Tibial artery (tissue), 4 donors: ENCODE measurements at regions not wholly inside any gene's neighbourhood (a gene's known extent, or its start where the extent isn't known, plus 50 kb on each side); places are given as distances from the start of the nearest gene placed in this dataset.

ENCODE experiments used
- DNase-seq, 2 donors: peaks; one replicate each; pipeline ENCODE4 v3.0.0-alpha.2; 2019
- H3K27ac ChIP-seq, 2 donors: fragments of 200-600 bp; sonication (generic) in 1 of 2; 1 replicate in 1 of 2; 2 replicates in 1 of 2; pipeline ENCODE4 v1.5.1; 2018 to 2019; ENCODE audit warnings: mild to moderate bottlenecking in 1 of 2
- H3K27me3 ChIP-seq, 2 donors: fragments of 200-600 bp; sonication (generic) in 1 of 2; one replicate each; pipeline versions ENCODE4 v1.5.1 to v1.6.0; 2016 to 2019
- H3K36me3 ChIP-seq, 3 donors: fragments of 200-600 bp; sonication (generic) in 2 of 3; one replicate each; pipeline ENCODE4 v1.5.1; 2016 to 2019; ENCODE audit warnings: mild to moderate bottlenecking in 2 of 3
- H3K4me1 ChIP-seq, 4 donors: fragments of 200-600 bp; sonication (generic) in 2 of 4; 1 replicate in 3 of 4; 2 replicates in 1 of 4; pipeline ENCODE4 v1.5.1; 2016 to 2019
- H3K4me3 ChIP-seq, 2 donors: fragments of 200-600 bp; sonication (generic) in 1 of 2; 1 replicate in 1 of 2; 2 replicates in 1 of 2; pipeline ENCODE4 v1.5.1; 2018 to 2019; ENCODE audit warnings: mild to moderate bottlenecking in 2 of 2
- H3K9me3 ChIP-seq, 3 donors: fragments of 200-600 bp; sonication (generic) in 1 of 3; one replicate each; pipeline ENCODE4 v1.5.1; 2016 to 2019
- CTCF ChIP-seq, 2 experiments: fragments of 200-600 bp in 1 of 2; fragments of 450-650 bp in 1 of 2; IDR thresholded peaks; one replicate each; pipeline ENCODE4 v1.5.1; 2017 to 2019; ENCODE audit warnings: antibody characterized with exemption in 2 of 2, mild to moderate bottlenecking in 1 of 2, moderate library complexity in 1 of 2
- intact Hi-C: fragments of 100-400 bp; cut with DNase I; formaldehyde crosslinking; loops from one replicate; pipeline ENCODE4 v1.15.0; 2023; ENCODE audit warnings: low total_unique reads

DNA sequence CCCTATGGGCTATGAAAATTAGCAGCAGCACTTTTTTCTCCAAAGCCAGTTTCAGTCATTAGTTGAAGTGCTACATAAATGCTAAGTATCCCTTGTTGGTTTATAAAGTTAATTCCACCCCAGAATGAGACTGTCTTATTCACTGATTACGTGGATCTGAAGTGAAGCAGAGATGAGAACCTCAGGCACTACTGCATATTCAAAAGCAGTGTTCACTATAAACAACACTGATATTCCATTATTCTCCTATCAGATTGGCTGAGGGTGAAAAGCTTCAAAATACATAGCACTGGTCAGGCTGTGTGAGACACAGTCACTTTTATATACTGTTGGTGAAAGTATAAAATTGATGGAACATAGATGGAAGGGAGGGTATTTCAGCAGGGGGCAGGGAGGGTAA, 395.7 kb upstream of the RARB start:
- no peak for TF ChIP-seq CTCF (IDR thresholded peaks at IDR 0.05)
- no peaks in the 10 kb centered on the region for H3K27me3 ChIP-seq
- H3K4me1 ChIP-seq = peaks cover 0 to 23% (median 9%) of the 10 kb centered on the region in 4 donors
- H3K27ac ChIP-seq = no peak overlapping the region
- H3K4me3 ChIP-seq = no peak overlapping the region
- intact Hi-C loops = loop anchor here (10.0 kb wide), 1 partner anchor 542 kb away; no protein-coding TSS in a partner anchor
- H3K9me3 ChIP-seq = no peaks in the 10 kb centered on the region
- DNase-seq = no peak
- no peaks in the 10 kb centered on the region for H3K36me3 ChIP-seq

DNA sequence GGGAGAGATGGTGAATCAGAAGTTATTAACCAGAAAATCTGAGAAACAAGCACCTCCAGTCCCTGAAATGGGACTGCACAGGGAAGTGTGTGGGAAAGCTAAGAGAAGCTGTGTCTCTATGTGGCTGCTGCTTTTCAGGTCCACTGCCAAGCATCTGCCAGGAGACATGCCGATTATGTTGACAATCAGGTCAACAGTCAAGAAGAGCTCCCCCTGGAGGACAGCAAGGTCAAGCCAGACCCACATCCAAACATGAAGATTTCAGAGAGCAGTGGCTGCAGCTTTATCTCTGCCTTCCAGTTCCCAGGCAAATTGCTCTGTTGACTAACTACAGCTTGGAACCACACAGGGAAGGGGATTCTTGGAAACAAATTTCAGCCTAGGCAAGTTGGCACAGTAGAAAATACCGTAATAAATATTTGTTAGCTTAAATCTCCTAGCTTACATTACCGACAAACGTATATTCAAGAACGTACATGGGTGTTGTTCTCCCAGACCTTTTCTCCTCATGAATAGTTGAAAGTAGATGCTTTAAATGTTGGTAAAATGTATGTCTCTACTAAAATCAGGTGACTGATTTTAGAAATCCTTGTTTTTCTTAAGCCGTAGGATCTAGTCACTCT, 394.5 kb upstream of the RARB start:
- Histone ChIP-seq H3K27ac (no peak overlapping the region), H3K4me1 (peaks cover 0 to 35% (median 21%) of the 10 kb centered on the region in 4 donors), H3K27me3 (no peaks in the 10 kb centered on the region), H3K9me3 (no peaks in the 10 kb centered on the region), H3K36me3 (no peaks in the 10 kb centered on the region), H3K4me3 (no peak overlapping the region)
- intact Hi-C loops = loop anchor here (10.0 kb wide), 1 partner anchor 541 kb away; no protein-coding TSS in a partner anchor
- DNase-seq = peak in 1 of 2 donors; percentile 29
- TF ChIP-seq CTCF (IDR thresholded peaks at IDR 0.05) = peak in 1 of 2 experiments; percentile 32

DNA sequence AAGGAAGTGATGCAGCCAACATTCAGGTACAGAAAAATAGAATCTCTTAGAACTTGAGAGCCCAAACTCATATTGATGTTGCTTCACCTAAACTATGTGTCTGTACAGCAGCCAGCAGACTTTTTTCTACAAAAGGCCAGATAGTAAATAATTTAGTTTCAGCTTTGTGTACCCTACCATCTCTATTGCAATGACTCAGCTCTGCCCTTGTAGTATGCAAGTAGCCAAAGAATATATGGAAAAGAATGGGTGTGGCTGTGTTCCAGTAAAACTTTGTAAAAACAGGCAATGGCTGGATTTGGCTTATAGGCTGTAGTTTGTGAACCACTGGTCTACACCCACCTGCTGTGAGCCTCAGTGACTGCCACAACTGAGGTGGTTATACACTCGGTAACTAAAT, 392.5 kb upstream of the RARB start:
- Histone ChIP-seq H3K9me3 (no peaks in the 10 kb centered on the region), H3K27ac (peak overlapping the region; percentile 19 to 53), H3K27me3 (no peaks in the 10 kb centered on the region), H3K36me3 (no peaks in the 10 kb centered on the region), H3K4me1 (peaks cover 0 to 43% (median 24%) of the 10 kb centered on the region in 4 donors), H3K4me3 (no peak overlapping the region)
- intact Hi-C loops = loop anchor here (10.0 kb wide), 1 partner anchor 539 kb away; no protein-coding TSS in a partner anchor
- TF ChIP-seq CTCF (IDR thresholded peaks at IDR 0.05) = no peak
- no peak for DNase-seq

GRCh38 chr3:25036633-25037032, 391.4 kb upstream of the RARB start:
- Histone ChIP-seq H3K27ac (peak overlapping the region; percentile 51 to 53), H3K4me3 (no peak overlapping the region), H3K36me3 (no peaks in the 10 kb centered on the region), H3K9me3 (no peaks in the 10 kb centered on the region), H3K4me1 (peaks cover 0 to 43% (median 24%) of the 10 kb centered on the region in 4 donors), H3K27me3 (no peaks in the 10 kb centered on the region)
- no peak for DNase-seq
- no peak for TF ChIP-seq CTCF (IDR thresholded peaks at IDR 0.05)
- intact Hi-C loops = loop anchor here (10.0 kb wide), 1 partner anchor 538 kb away; no protein-coding TSS in a partner anchor

- peaks cover 0 to 43% (median 24%) of the 10 kb centered on the region in 4 donors for H3K4me1 ChIP-seq
- peak overlapping the region; percentile 51 to 53 for H3K27ac ChIP-seq
- H3K27me3 ChIP-seq = no peaks in the 10 kb centered on the region
- no peak for DNase-seq
- intact Hi-C loops = loop anchor here (10.0 kb wide), 1 partner anchor 538 kb away; no protein-coding TSS in a partner anchor
- no peak overlapping the region for H3K4me3 ChIP-seq
- H3K36me3 ChIP-seq = no peaks in the 10 kb centered on the region
- H3K9me3 ChIP-seq = no peaks in the 10 kb centered on the region
- TF ChIP-seq CTCF (IDR thresholded peaks at IDR 0.05) = no peak
Observed at GRCh38 chr3:25037049-25037547, 391.0 kb upstream of the RARB start.
